ENCODE measurements at regions not wholly inside any gene's neighbourhood (a gene's known extent, or its start where the extent isn't known, plus 50 kb on each side); places are given as distances from the start of the nearest gene placed in this dataset.

DNA sequence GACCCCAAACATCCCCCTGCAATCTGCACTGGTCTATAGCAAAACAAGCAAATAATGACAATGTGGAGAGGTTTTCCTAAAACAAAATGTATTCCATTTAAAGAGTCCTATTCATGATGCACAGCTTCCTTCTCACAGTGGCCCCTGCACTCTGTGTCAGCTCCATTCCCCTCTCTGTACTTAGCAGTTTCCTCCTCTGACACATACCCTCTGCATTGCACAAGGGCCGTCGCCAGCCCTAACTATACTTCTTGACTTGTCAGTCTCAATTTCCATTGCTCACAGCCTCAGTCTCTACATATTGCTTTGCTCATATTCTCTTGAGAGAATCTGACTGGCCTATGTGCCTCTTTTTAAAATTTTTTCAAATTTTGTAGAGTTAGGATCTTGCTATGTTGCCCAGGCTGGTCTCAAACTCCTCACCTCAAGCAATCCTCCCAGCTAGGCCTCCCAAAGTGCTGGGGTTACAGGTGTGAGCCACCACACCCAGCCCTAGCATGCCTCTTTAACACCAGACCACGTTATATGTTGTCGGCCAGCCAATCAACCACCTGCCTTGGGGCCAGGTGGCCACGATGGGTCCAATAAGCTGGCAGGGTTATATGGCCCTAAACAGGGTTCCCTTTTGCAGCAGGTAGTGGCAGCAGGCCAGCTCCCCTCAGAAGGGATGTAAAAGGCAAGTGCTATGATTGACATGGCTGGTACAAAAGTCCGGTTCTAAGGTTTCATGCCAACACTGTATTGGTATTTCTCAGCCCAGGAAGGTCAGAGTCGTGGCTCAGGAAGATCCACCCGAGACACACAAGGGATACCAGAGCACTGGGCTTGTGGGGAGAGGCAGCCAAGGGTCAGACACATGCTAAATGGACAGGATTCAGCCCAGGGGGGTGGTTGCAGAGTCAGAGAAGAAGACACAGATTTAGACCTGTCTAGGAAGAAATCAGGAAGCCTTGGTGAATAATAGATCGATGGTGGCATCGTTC, 59.0 kb upstream of the SMAD3 start:
- DNase-seq = no peak

DNA sequence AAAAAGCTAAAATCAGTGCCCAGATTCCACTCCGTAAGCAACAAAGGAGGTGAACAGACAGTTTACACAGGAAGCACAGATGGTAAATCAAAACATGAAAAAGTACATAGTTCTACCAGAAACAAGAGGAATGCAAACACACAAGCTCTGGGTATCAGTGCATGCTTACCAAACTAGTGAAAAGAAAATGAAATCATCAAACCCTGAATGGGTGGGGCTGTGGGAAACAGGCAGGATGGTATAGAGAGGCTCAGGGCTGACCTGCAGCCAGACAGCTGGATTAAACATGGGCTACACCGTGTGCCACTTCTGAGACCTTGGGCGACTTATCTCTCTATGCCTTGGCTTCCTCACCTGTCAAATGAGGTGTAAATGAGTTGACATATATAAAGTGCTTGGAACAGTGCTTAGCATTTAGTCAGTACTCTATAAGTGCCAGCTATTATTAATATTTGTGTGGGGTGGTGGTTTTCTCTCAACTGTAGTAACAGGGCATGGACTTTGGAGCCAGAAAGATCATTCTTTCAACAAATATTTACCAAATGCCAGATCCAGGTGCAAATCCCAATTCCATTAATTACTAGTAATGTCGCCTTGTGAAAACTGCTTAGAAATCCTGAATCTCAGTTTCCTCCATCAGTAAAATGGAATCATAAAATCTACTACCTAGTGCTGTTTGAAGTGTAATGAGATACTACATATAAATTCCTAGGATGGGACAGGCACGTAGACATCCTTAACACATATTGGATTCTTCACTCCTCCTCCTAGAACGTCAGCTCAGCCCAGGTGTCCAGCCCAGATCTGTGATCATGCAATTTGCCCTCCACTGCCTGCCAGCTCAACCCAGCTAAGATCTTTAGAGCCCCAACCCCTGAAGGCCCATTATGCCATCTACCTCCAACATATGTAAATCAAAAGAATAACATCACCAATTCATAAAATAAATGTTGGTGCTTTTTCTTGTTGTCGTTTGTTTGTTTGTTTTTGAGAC, 55.5 kb upstream of the SMAD3 start:
- no peak for DNase-seq

DNA sequence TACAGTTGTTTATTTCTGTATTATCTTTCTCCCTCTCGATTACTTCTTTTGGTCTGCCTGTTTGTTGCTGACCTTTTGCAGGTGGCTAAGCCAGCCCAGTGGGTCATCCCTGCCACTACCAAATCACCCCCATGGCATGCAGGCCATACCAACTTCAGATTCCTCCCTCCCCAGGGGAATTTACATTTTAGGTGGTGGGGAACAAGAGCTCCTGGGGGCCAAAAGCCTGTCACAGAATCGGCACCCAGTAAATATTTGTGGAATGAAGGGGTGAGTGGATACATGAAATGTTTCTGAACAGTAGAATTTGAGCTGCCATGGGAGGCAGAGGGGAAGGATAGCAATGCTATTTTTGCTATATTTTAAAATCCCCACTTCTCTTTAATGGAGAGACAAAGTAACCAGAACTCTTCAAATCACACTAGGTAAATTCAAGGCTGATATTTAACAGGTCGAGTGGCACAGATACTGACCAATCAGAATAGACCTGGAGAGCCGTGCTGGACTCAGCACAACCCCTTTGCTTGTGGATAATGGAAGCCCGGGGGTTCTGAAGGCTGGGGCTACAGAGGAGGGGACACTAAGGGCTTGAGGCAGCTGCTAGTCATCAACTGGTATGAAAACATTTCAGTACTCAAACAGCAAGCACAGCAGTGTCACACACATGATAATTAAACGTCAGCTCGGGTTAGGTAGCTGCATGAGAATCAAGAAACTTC, 54.3 kb upstream of the SMAD3 start:
- no peak for DNase-seq

DNA sequence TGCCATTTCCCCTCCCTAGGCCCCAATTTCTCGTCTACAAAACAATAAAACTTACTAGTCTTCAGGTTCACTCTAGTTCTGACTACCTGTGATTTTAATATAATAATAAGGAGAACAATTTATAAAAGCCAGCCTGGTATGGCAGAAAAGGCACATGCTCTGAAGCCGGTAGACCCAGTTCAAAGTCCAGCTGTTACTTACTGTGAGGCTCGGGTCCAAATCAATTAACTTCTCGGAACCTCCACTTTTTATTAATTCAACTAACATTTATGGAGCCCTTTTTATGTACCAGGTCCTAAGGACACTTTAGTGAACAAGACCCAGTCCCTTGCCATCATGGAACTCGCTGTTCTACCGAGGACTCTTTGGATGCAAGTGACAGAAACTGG, 53.8 kb upstream of the SMAD3 start:
- no peak for DNase-seq

DNA sequence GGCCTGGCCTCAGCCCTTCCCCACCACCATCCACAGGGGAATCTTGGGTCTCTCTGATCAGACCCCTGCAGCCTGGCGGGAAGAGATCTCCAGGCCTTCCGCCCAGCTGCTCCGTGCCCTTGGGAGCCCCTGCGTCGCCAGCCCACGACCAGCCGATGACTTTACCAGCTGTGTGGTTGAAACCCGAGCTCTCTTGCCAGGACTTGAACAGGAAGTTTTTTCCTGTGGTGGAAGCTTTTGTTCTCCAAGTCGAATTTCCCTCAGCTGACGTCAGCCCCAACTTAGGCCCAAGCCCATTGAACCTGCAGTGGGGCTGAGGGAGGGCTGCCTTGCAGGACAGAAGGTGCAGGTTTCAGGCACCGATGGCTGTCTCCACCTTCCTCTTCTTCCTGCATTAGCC, 51.7 kb upstream of the SMAD3 start:
- DNase-seq = no peak

Measured in SHP77 treated with DMSO at 0.1 percent for 48 hours (cell line).